Stomach smooth muscle (tissue), 2 donors: ENCODE measurements at regions not wholly inside any gene's neighbourhood (a gene's known extent, or its start where the extent isn't known, plus 50 kb on each side); places are given as distances from the start of the nearest gene placed in this dataset.

Experiments used
- H3K27ac ChIP-seq: one replicate; pipeline ENCODE4 v1.7.0; 2013; ENCODE audit warnings: mild to moderate bottlenecking, low read length, inconsistent platforms
- H3K27me3 ChIP-seq, 2 donors: one replicate each; pipeline ENCODE4 v1.7.0; 2013; ENCODE audit warnings: low read length in 2 of 2; ENCODE audit not compliant: insufficient read depth in 2 of 2, control insufficient read depth in 1 of 2
- H3K36me3 ChIP-seq, 2 donors: one replicate each; pipeline ENCODE4 v1.7.0; 2013; ENCODE audit warnings: low read length in 2 of 2; ENCODE audit not compliant: control insufficient read depth in 2 of 2, insufficient read depth in 2 of 2
- H3K4me1 ChIP-seq: one replicate; pipeline ENCODE4 v1.7.0; 2013; ENCODE audit warnings: low read length; ENCODE audit not compliant: control insufficient read depth, insufficient read depth
- H3K4me3 ChIP-seq, 2 donors: one replicate each; pipeline ENCODE4 v1.7.0; 2013; ENCODE audit warnings: low read length in 2 of 2
- H3K9ac ChIP-seq, 2 donors: one replicate each; pipeline ENCODE4 v1.7.0; 2013; ENCODE audit warnings: low read length in 2 of 2, mild to moderate bottlenecking in 1 of 2
- H3K9me3 ChIP-seq, 2 donors: one replicate each; pipeline ENCODE4 v1.7.0; 2013; ENCODE audit warnings: low read length in 2 of 2; ENCODE audit not compliant: control insufficient read depth in 2 of 2
- donor health status: healthy.
- donor health status: Pancreatic carcinoma.

GRCh38 chr4:177923888-177924287 is 481.7 kb upstream of the AGA start:
- H3K27ac ChIP-seq: no peak overlapping the region
- H3K9me3 ChIP-seq: no peaks in the 10 kb centered on the region
- H3K9ac ChIP-seq: no peak overlapping the region
- H3K4me1 ChIP-seq: no peaks in the 10 kb centered on the region
- H3K27me3 ChIP-seq: no peaks in the 10 kb centered on the region
- H3K4me3 ChIP-seq: no peak overlapping the region
- no peaks in the 10 kb centered on the region for H3K36me3 ChIP-seq

DNA sequence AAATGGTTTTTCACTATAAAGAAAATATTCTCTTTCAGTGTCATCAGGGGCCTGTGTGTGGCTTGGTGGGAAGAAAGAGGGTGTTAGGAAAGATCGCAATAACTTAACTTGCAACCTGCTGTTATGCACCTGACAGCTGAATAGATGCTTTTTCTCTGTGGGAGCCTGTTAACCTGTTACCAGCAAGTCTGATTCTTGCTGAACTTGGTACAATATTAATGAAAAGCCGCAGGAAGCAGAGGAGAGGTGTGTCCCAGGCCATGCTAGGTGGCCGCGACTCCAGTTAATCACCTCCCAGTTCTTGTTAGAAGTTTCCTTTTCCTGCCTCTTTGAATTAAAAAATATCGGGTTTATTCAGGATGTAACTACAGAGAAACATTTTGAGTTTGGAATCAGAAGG is 494.8 kb upstream of the AGA start:
- Histone ChIP-seq H3K9ac (no peak overlapping the region), H3K4me1 (no peaks in the 10 kb centered on the region), H3K27ac (no peak overlapping the region), H3K36me3 (no peaks in the 10 kb centered on the region), H3K4me3 (no peak overlapping the region), H3K9me3 (peaks cover 0 to 2% of the 10 kb centered on the region in 2 donors), H3K27me3 (no peaks in the 10 kb centered on the region)

DNA sequence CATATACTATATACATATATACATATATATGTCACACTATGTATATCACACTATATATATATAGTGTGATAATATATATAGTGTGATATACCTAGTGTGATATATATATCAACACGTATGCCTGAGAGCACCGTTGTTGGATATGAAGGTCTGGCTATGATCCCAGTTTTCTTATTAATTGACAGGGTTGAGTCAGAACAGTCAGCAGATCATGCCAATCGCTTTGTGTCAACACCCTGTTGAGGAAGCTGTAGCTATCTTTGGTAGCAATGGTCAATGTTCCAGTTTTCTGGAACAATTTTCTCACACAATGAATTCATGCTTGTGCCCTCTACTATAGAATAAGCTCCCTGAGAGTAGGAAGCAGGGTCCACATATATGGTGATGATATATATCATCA is 496.0 kb upstream of the AGA start:
- no peaks in the 10 kb centered on the region for H3K27me3 ChIP-seq
- H3K9ac ChIP-seq: no peak overlapping the region
- H3K27ac ChIP-seq: no peak overlapping the region
- no peaks in the 10 kb centered on the region for H3K36me3 ChIP-seq
- no peaks in the 10 kb centered on the region for H3K4me1 ChIP-seq
- H3K9me3 ChIP-seq: peaks cover 0 to 2% of the 10 kb centered on the region in 2 donors
- no peak overlapping the region for H3K4me3 ChIP-seq

- H3K27ac ChIP-seq: no peak overlapping the region
- no peaks in the 10 kb centered on the region for H3K9me3 ChIP-seq
- H3K27me3 ChIP-seq: no peaks in the 10 kb centered on the region
- H3K9ac ChIP-seq: no peak overlapping the region
- H3K36me3 ChIP-seq: no peaks in the 10 kb centered on the region
- no peak overlapping the region for H3K4me3 ChIP-seq
- H3K4me1 ChIP-seq: no peaks in the 10 kb centered on the region
Measured at GRCh38 chr4:177945268-177945667, 503.0 kb upstream of the AGA start.

GRCh38 chr4:177947607-177948006 is 505.4 kb upstream of the AGA start:
- H3K9ac ChIP-seq: no peak overlapping the region
- H3K27me3 ChIP-seq: no peaks in the 10 kb centered on the region
- H3K4me1 ChIP-seq: no peaks in the 10 kb centered on the region
- no peak overlapping the region for H3K4me3 ChIP-seq
- no peaks in the 10 kb centered on the region for H3K9me3 ChIP-seq
- H3K36me3 ChIP-seq: no peaks in the 10 kb centered on the region
- H3K27ac ChIP-seq: no peak overlapping the region

- no peak overlapping the region for H3K4me3 ChIP-seq
- no peak overlapping the region for H3K9ac ChIP-seq
- no peak overlapping the region for H3K27ac ChIP-seq
- H3K4me1 ChIP-seq: no peaks in the 10 kb centered on the region
- H3K27me3 ChIP-seq: no peaks in the 10 kb centered on the region
- no peaks in the 10 kb centered on the region for H3K36me3 ChIP-seq
- no peaks in the 10 kb centered on the region for H3K9me3 ChIP-seq
Measured at GRCh38 chr4:177948853-177949252, 506.6 kb upstream of the AGA start.

- Histone ChIP-seq H3K27ac (no peak overlapping the region), H3K27me3 (no peaks in the 10 kb centered on the region), H3K9me3 (no peaks in the 10 kb centered on the region), H3K4me3 (no peak overlapping the region), H3K36me3 (no peaks in the 10 kb centered on the region), H3K4me1 (no peaks in the 10 kb centered on the region), H3K9ac (no peak overlapping the region)
Measured at GRCh38 chr4:177951026-177951425, 508.8 kb upstream of the AGA start.

DNA sequence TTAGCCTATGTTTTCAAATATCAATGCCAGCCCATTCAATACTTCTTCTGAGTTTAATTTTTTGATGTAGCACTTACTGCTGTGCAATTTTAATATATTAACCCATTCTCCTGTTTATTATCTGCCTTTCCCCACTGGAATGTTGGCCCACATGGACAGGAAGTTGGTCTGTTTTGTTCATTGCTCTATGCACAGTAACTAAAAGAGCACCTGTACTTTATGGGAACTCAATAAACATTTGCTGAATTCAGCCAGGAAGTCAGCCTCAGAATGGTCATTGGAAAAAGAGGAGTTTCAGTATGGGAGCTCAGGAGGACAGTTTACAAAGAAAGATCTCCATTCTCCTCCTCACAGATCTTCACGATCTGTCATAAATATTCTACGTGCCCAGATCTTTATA is 510.5 kb upstream of the AGA start:
- H3K27ac ChIP-seq: no peak overlapping the region
- no peaks in the 10 kb centered on the region for H3K9me3 ChIP-seq
- no peaks in the 10 kb centered on the region for H3K27me3 ChIP-seq
- no peak overlapping the region for H3K4me3 ChIP-seq
- H3K36me3 ChIP-seq: no peaks in the 10 kb centered on the region
- H3K9ac ChIP-seq: no peak overlapping the region
- H3K4me1 ChIP-seq: no peaks in the 10 kb centered on the region

- Histone ChIP-seq H3K4me3 (no peak overlapping the region), H3K27me3 (no peaks in the 10 kb centered on the region), H3K4me1 (no peaks in the 10 kb centered on the region), H3K9me3 (no peaks in the 10 kb centered on the region), H3K27ac (no peak overlapping the region), H3K36me3 (no peaks in the 10 kb centered on the region), H3K9ac (no peak overlapping the region)
Measured at GRCh38 chr4:177957596-177958360, 515.5 kb upstream of the AGA start.

DNA sequence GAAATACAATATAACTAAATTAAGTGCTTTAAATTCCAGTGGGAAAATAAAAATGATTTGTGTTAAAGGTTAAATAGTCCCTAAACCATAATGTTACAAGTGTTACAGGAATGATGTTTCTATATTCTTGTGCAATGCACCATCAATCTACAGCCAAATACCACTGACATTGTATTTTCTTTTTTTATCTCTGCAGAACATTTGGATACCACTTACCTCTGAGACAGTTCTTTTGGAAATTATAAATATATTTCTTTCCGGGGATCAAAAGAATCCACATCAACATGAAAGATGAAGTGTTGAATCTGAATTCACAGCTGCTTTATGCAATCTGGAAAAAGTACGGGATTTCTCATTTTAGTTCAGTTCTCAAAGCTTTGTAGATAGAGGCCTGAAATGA is 518.3 kb upstream of the AGA start:
- no peaks in the 10 kb centered on the region for H3K9me3 ChIP-seq
- H3K9ac ChIP-seq: no peak overlapping the region
- H3K4me3 ChIP-seq: no peak overlapping the region
- H3K27ac ChIP-seq: no peak overlapping the region
- H3K27me3 ChIP-seq: no peaks in the 10 kb centered on the region
- no peaks in the 10 kb centered on the region for H3K36me3 ChIP-seq
- H3K4me1 ChIP-seq: no peaks in the 10 kb centered on the region

DNA sequence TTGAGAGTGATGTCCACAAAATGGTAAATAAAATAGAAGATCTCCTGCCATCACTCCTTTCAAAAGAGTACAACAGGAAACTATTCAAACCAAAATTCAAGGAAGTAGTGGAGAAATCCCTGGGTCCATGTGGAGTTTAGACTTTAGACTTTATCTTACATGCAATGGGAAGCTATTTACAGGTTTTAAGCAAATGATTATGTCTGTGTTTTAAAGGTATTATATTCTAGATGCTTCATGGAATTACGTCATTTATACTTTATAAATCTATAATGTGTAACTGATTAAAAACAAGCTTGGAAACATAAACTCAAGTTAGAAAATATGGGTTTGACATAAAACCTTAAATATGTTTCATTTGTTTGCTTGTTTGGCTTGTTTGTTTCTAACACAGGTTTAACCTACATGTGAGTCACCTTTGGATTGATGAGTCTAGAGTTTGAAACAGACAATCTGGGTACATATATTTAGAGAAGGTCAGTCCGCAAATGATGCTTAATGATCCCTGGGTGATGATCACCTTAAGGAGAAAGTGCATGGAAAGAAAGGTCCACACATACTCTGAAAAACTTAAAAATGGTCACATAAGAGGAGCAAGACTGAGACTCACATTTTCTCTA is 519.6 kb upstream of the AGA start:
- H3K9me3 ChIP-seq: no peaks in the 10 kb centered on the region
- H3K9ac ChIP-seq: no peak overlapping the region
- no peaks in the 10 kb centered on the region for H3K36me3 ChIP-seq
- no peak overlapping the region for H3K4me3 ChIP-seq
- no peak overlapping the region for H3K27ac ChIP-seq
- H3K27me3 ChIP-seq: no peaks in the 10 kb centered on the region
- no peaks in the 10 kb centered on the region for H3K4me1 ChIP-seq
